KMS-11 (cell line): ENCODE measurements at regions not wholly inside any gene's neighbourhood (a gene's known extent, or its start where the extent isn't known, plus 50 kb on each side); places are given as distances from the start of the nearest gene placed in this dataset.

ENCODE experiments used
- H2AFZ ChIP-seq: fragments of 200-600 bp; sonication (generic); 2 replicates; pipeline ENCODE4 v1.6.1; 2016; ENCODE audit warnings: antibody characterized with exemption, mixed run types, low read depth
- H3K27ac ChIP-seq: fragments of 200-600 bp; sonication (generic); 2 replicates; pipeline ENCODE4 v1.6.1; 2016; ENCODE audit warnings: mild to moderate bottlenecking, mixed run types
- H3K27me3 ChIP-seq: fragments of 200-600 bp; sonication (generic); 2 replicates; pipeline ENCODE4 v1.6.1; 2017; ENCODE audit warnings: mild to moderate bottlenecking, low read depth, mixed run types, moderate library complexity; ENCODE audit not compliant: insufficient read depth
- H3K36me3 ChIP-seq: fragments of 200-600 bp; sonication (generic); 2 replicates; pipeline ENCODE4 v1.6.1; 2017; ENCODE audit warnings: mild to moderate bottlenecking, mixed run types; ENCODE audit not compliant: insufficient read depth
- H3K4me1 ChIP-seq: fragments of 200-600 bp; sonication (generic); 2 replicates; pipeline ENCODE4 v1.6.1; 2016; ENCODE audit warnings: mild to moderate bottlenecking, low read depth, mixed run types; ENCODE audit not compliant: poor library complexity, severe bottlenecking
- H3K4me2 ChIP-seq: fragments of 200-600 bp; sonication (generic); 2 replicates; pipeline ENCODE4 v1.7.0; 2016; ENCODE audit warnings: mild to moderate bottlenecking, mixed run types
- H3K4me3 ChIP-seq: fragments of 200-600 bp; sonication (generic); IDR thresholded peaks from 2 replicates; pipeline ENCODE4 v1.6.1; 2017; ENCODE audit warnings: low read depth, low read length, mixed read lengths; ENCODE audit not compliant: insufficient read depth
- H3K79me2 ChIP-seq: fragments of 200-600 bp; sonication (generic); 2 replicates; pipeline ENCODE4 v1.6.1; 2016; ENCODE audit warnings: low read depth, mixed run types; ENCODE audit not compliant: insufficient read depth
- H3K9ac ChIP-seq: fragments of 200-600 bp; sonication (generic); 2 replicates; pipeline ENCODE4 v1.6.1; 2016; ENCODE audit warnings: mild to moderate bottlenecking, mixed run types
- H4K20me1 ChIP-seq: fragments of 200-600 bp; sonication (generic); 2 replicates; pipeline ENCODE4 v1.6.1; 2016; ENCODE audit warnings: mild to moderate bottlenecking, mixed run types; ENCODE audit not compliant: insufficient read depth
- CTCF ChIP-seq: fragments of 200-600 bp; sonication (generic); conservative IDR thresholded peaks from 2 replicates; pipeline ENCODE4 v1.6.1; 2017; ENCODE audit warnings: low read depth, mild to moderate bottlenecking, antibody characterized with exemption, low read length, moderate library complexity, mixed read lengths

DNA sequence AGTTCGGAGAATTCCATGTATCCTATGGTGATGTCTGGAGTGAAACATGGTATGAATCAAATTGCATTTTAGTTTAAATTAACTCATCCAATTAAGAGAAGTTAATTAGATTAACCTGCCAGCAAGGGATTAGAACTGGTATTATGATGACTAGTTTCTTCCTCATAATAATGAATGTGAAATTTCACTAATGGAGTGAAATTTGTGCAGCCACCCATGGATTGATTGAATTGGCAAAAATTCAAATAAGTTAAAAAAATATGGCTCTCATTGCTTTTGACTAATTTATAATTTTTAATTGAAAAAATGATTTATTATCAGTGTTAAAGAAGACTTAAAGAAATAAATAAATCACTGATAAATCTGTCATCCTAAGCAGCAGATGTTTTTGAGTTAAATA is 232.0 kb downstream of the KCNRG start:
- no peak overlapping the region for H3K27ac ChIP-seq
- H4K20me1 ChIP-seq = no peaks in the 10 kb centered on the region
- no peak for TF ChIP-seq CTCF
- peaks cover 14% of the 10 kb centered on the region for H3K4me1 ChIP-seq
- no peak overlapping the region for H3K4me3 ChIP-seq
- no peaks in the 10 kb centered on the region for H3K79me2 ChIP-seq
- no peak overlapping the region for H3K9ac ChIP-seq
- H3K36me3 ChIP-seq = no peaks in the 10 kb centered on the region
- no peaks in the 10 kb centered on the region for H3K27me3 ChIP-seq
- H2AFZ ChIP-seq = no peak overlapping the region
- H3K4me2 ChIP-seq = no peak overlapping the region

- no peak overlapping the region for H2AFZ ChIP-seq
- TF ChIP-seq CTCF = no peak
- H3K4me1 ChIP-seq = peaks cover 14% of the 10 kb centered on the region
- H3K27ac ChIP-seq = no peak overlapping the region
- no peaks in the 10 kb centered on the region for H3K36me3 ChIP-seq
- H3K27me3 ChIP-seq = no peaks in the 10 kb centered on the region
- no peaks in the 10 kb centered on the region for H4K20me1 ChIP-seq
- no peak overlapping the region for H3K9ac ChIP-seq
- no peaks in the 10 kb centered on the region for H3K79me2 ChIP-seq
- H3K4me2 ChIP-seq = no peak overlapping the region
- no peak overlapping the region for H3K4me3 ChIP-seq
These were observed 233.4 kb downstream of the KCNRG start for GRCh38 chr13:50248516-50249143.

DNA sequence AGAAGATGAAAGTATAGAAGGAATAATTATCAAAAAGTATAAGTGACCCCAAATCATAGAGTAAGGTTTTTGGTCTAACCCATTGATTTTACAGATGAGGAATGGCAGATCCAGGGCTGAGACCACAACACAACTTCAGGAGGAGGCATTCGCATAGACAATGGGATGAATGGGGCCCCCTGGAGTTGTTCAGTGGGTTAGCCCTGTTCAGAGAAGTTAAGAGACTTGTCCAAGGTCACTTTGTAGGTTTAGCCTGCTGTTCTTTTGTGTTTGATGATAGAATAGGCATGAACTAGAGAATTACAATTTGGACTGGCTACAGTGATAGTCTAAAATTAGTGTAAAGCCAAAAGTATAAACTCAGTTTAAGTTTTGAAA is 233.9 kb downstream of the KCNRG start:
- Histone ChIP-seq H3K79me2 (no peaks in the 10 kb centered on the region), H3K27me3 (no peaks in the 10 kb centered on the region), H3K4me2 (no peak overlapping the region), H2AFZ (no peak overlapping the region), H3K9ac (no peak overlapping the region), H3K27ac (no peak overlapping the region), H3K4me3 (no peak overlapping the region), H4K20me1 (no peaks in the 10 kb centered on the region), H3K36me3 (no peaks in the 10 kb centered on the region), H3K4me1 (peaks cover 14% of the 10 kb centered on the region)
- TF ChIP-seq CTCF = no peak

DNA sequence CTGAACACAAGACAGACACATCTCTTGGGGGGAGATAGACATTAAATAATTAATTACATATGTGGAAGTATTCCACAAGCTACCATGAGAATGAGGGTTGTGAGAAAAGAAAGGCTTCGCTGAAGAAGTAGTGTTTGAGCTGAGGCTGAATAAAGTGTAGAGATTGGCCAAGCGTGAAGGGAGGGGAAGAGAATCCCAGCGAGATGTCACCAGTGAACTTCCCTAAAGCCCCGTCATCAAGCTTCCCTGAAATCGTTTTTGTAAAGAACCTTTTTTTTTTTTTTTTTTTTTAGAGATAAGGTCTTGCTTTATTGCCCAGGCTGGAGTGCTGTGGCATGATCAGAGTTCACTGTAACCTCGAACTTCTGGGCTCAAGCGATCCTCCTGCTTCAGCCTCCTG is 235.2 kb downstream of the KCNRG start:
- H3K27ac ChIP-seq = no peak overlapping the region
- no peak overlapping the region for H2AFZ ChIP-seq
- no peak overlapping the region for H3K4me3 ChIP-seq
- H3K9ac ChIP-seq = no peak overlapping the region
- no peaks in the 10 kb centered on the region for H3K36me3 ChIP-seq
- H3K4me2 ChIP-seq = no peak overlapping the region
- H4K20me1 ChIP-seq = no peaks in the 10 kb centered on the region
- H3K4me1 ChIP-seq = peaks cover 7% of the 10 kb centered on the region
- H3K79me2 ChIP-seq = no peaks in the 10 kb centered on the region
- TF ChIP-seq CTCF = no peak
- H3K27me3 ChIP-seq = no peaks in the 10 kb centered on the region
